GM12878 (cell line): ENCODE measurements at regions not wholly inside any gene's neighbourhood (a gene's known extent, or its start where the extent isn't known, plus 50 kb on each side); places are given as distances from the start of the nearest gene placed in this dataset.

Experiments used
- ATAC-seq: fragments of 200-7000 bp; cut with Tn5 transposase; 3 replicates; pipeline ENCODE4 v1.9.1; 2020; ENCODE audit warnings: mild to moderate bottlenecking, moderate library complexity
- BruUV-seq: library from RNA; stranded (reverse); fragments of 400-500 nt; replicated peaks from 2 replicates; lab custom pipeline; 2021; lab: Mats Ljungman, UMichigan
- CTCF ChIA-PET: fragments of 300-600 bp; sonication (Branson Sonifier 250); formaldehyde crosslinking; extraction: SDS; loops from one replicate; lab custom pipeline; 2021; ENCODE audit warnings: inconsistent platforms; lab: Yijun Ruan, JAX
- POLR2A ChIA-PET: fragments of 350-600 bp; formaldehyde crosslinking; extraction: SDS; loops from one replicate; lab custom pipeline; 2021; ENCODE audit warnings: inconsistent platforms; lab: Charles Lee
- RAD21 ChIA-PET: fragments of 300-600 bp; sonication (Branson Sonifier 250); formaldehyde crosslinking; loops from one replicate; lab custom pipeline; 2023; ENCODE audit warnings: antibody characterized with exemption; ENCODE audit not compliant: unreplicated experiment; lab: Charles Lee
- SMC1A ChIA-PET: fragments of 300-600 bp; sonication (Branson Sonifier 250); formaldehyde crosslinking; loops from one replicate; lab custom pipeline; 2023; ENCODE audit not compliant: unreplicated experiment, uncharacterized antibody; lab: Charles Lee
- DNase-seq: peaks from one replicate; pipeline ENCODE4 v3.0.0-alpha.2; 2011; ENCODE audit warnings: low read depth, low spot score
- FAIRE-seq: peaks from 3 replicates; lab custom pipeline; 2011; peaks lifted over from hg19 to GRCh38; lab: Jason Lieb, UNC
- H2AFZ ChIP-seq: 2 replicates; pipeline ENCODE4 v1.6.0; 2011; ENCODE audit warnings: low read depth, low read length, control low read depth; ENCODE audit not compliant: control insufficient read depth
- H3K27ac ChIP-seq: 2 replicates; pipeline ENCODE4 v1.5.1; 2011; ENCODE audit warnings: control low read depth; ENCODE audit not compliant: control insufficient read depth, insufficient read depth
- H3K27me3 ChIP-seq, 2 experiments: replicated peaks in 1 of 2; 2 replicates each; pipeline versions ENCODE4 v1.6.0 to v1.6.1; 2011; ENCODE audit warnings: low read length in 1 of 2; ENCODE audit not compliant: control insufficient read depth in 2 of 2, insufficient read depth in 2 of 2
- H3K36me3 ChIP-seq, 2 experiments: 2 replicates each; pipeline ENCODE4 v1.5.1; 2011; ENCODE audit warnings: low read length in 1 of 2; ENCODE audit not compliant: control insufficient read depth in 2 of 2, insufficient read depth in 2 of 2
- H3K4me1 ChIP-seq: 2 replicates; pipeline ENCODE4 v1.6.1; 2011; ENCODE audit warnings: mild to moderate bottlenecking, low read length, moderate library complexity, mixed read lengths; ENCODE audit not compliant: control insufficient read depth, insufficient read depth
- H3K4me2 ChIP-seq: 2 replicates; pipeline ENCODE4 v1.6.0; 2011; ENCODE audit warnings: control low read depth; ENCODE audit not compliant: control insufficient read depth, insufficient read depth
- H3K4me3 ChIP-seq: fragments of 200-600 bp; sonication (generic); 2 replicates; pipeline ENCODE4 v1.5.1; 2016
- H3K79me2 ChIP-seq: 2 replicates; pipeline ENCODE4 v1.6.0; 2011; ENCODE audit warnings: low read length; ENCODE audit not compliant: control insufficient read depth, insufficient read depth
- H3K9ac ChIP-seq: 2 replicates; pipeline ENCODE4 v1.8.0; 2011; ENCODE audit warnings: low read length, control low read depth, mixed read lengths; ENCODE audit not compliant: control insufficient read depth, insufficient read depth
- H3K9me3 ChIP-seq: replicated peaks from 3 replicates; pipeline ENCODE4 v1.5.1; 2011; ENCODE audit warnings: mild to moderate bottlenecking, low read length; ENCODE audit not compliant: control insufficient read depth, insufficient read depth
- H4K20me1 ChIP-seq: 2 replicates; pipeline ENCODE4 v1.6.0; 2011; ENCODE audit not compliant: control insufficient read depth, insufficient read depth
- ASH2L ChIP-seq: fragments of 300-600, 200-600 bp; sonication (generic); IDR thresholded peaks from 2 replicates; pipeline ENCODE4 v1.6.1; 2017; ENCODE audit warnings: low read depth, mild to moderate bottlenecking, borderline replicate concordance
- CTCF ChIP-seq, 3 experiments: IDR thresholded peaks in 2 of 3; conservative IDR thresholded peaks in 1 of 3; 2 replicates each; pipeline ENCODE4 v1.5.1; 2011; ENCODE audit warnings: low read depth in 3 of 3, low read length in 3 of 3, mild to moderate bottlenecking in 3 of 3, control low read depth in 2 of 3, moderate library complexity in 2 of 3, inconsistent platforms in 1 of 3, mixed read lengths in 1 of 3; ENCODE audit not compliant: control insufficient read depth in 2 of 3, insufficient read depth in 1 of 3; ENCODE audit errors: extremely low read depth in 1 of 3
- E2F4 ChIP-seq: IDR thresholded peaks from 2 replicates; pipeline ENCODE4 v1.6.1; 2012; ENCODE audit warnings: low read depth, low read length, improper control_type of control experiment
- GABPA ChIP-seq: IDR thresholded peaks from 2 replicates; pipeline ENCODE4 v1.6.1; 2014; ENCODE audit warnings: antibody characterized with exemption, low read depth, mild to moderate bottlenecking, inconsistent platforms
- HCFC1 ChIP-seq: fragments of 150-350 bp; IDR thresholded peaks from 2 replicates; pipeline ENCODE4 v1.6.1; 2014; ENCODE audit warnings: low read length
- MEF2A ChIP-seq: IDR thresholded peaks from 2 replicates; pipeline ENCODE4 v1.6.1; 2011; ENCODE audit warnings: low read depth, mild to moderate bottlenecking, low read length, moderate library complexity; ENCODE audit not compliant: insufficient read depth
- MXI1 ChIP-seq: fragments of 150-350 bp; IDR thresholded peaks from 2 replicates; pipeline ENCODE4 v1.6.1; 2011; ENCODE audit warnings: low read depth, mild to moderate bottlenecking, inconsistent platforms, low read length, improper control_type of control experiment
- PAX5 ChIP-seq: IDR thresholded peaks from 2 replicates; pipeline ENCODE4 v1.6.1; 2011; ENCODE audit warnings: low read depth, low read length, borderline replicate concordance
- PRDM15 ChIP-seq: fragments of 450-650 bp; formaldehyde crosslinking; IDR thresholded peaks from 2 replicates; pipeline ENCODE4 v1.4.0; 2020; ENCODE audit warnings: mild to moderate bottlenecking, moderate library complexity
- TCF12 ChIP-seq: IDR thresholded peaks from 2 replicates; pipeline ENCODE4 v1.6.1; 2011; ENCODE audit warnings: low read depth, mild to moderate bottlenecking, low read length
- USF2 ChIP-seq: IDR thresholded peaks from 2 replicates; pipeline ENCODE4 v1.6.1; 2011; ENCODE audit warnings: low read depth, low read length, improper control_type of control experiment, borderline replicate concordance
- WGBS: methylation state at CpG from one replicate; pipeline ENCODE4 v1.1.6; 2016; ENCODE audit warnings: low lambda C conversion rate; ENCODE audit not compliant: insufficient replicate concordance, insufficient coverage; ENCODE audit errors: missing lambda C conversion rate; 5-methylcytosine and 5-hydroxymethylcytosine counted together
- in situ Hi-C: fragments of 300-500 bp; cut with MboI; formaldehyde crosslinking; loops from 9 replicates; pipeline ENCODE4 v1.14.3; 2018; ENCODE audit warnings: mixed read lengths
- intact Hi-C: fragments of 100-400 bp; cut with micrococcal nuclease; formaldehyde crosslinking; loops from one replicate; pipeline ENCODE4 v1.14.2; 2022; ENCODE audit not compliant: unreplicated experiment

- POLR2A ChIA-PET: no interaction called here
- Histone ChIP-seq H3K4me2 (no peak overlapping the region), H3K27me3 (no peaks in the 10 kb centered on the region), H2AFZ (no peak overlapping the region), H3K4me3 (no peak overlapping the region), H3K27ac (no peak overlapping the region), H3K4me1 (peaks cover 3% of the 10 kb centered on the region; the same call in 1 of the 2 replicates), H3K9ac (no peak overlapping the region), H4K20me1 (no peaks in the 10 kb centered on the region), H3K9me3 (no peaks in the 10 kb centered on the region), H3K79me2 (no peaks in the 10 kb centered on the region), H3K36me3 (no peaks in the 10 kb centered on the region)
- no TSS peak for BruUV-seq
- SMC1A ChIA-PET: interaction anchor here (1.4 kb wide), 1 partner anchor 14 kb away, joined by 3 read pairs; no protein-coding TSS in a partner anchor
- DNase-seq (no peak), FAIRE-seq (no peak), ATAC-seq (no peak)
- 13% methylated on average over 2 of the region's 2 CpGs for WGBS
- TF ChIP-seq ASH2L: no peak
- no peak for TF ChIP-seq E2F4
- TF ChIP-seq HCFC1: no peak
- no peak for TF ChIP-seq PRDM15 (CRISPR knock-in tag)
- TF ChIP-seq MEF2A: no peak
- no peak for TF ChIP-seq TCF12
- no peak for TF ChIP-seq CTCF (IDR thresholded peaks at IDR 0.05 in 2 of 3, conservative IDR thresholded peaks at IDR 0.05 in 1 of 3; ENCODE audit: control insufficient read depth in 2 of 3, extremely low read depth in 1 of 3, insufficient read depth in 1 of 3, low read depth in 3 of 3, low read length in 3 of 3)
- no peak for TF ChIP-seq GABPA
- no peak for TF ChIP-seq MXI1
- TF ChIP-seq USF2: no peak
- no peak for TF ChIP-seq PAX5
- intact Hi-C loops: no loop called here
- in situ Hi-C loops: no loop called here
- CTCF ChIA-PET: interaction anchor here (1.0 kb wide), 1 partner anchor 11 kb away, joined by 4 read pairs; no protein-coding TSS in a partner anchor
- RAD21 ChIA-PET: no interaction called here
Observed at GRCh38 chr3:151990696-151991376, 117.4 kb downstream of the SUCNR1 start.
